KMS-11 (cell line): ENCODE measurements at regions not wholly inside any gene's neighbourhood (a gene's known extent, or its start where the extent isn't known, plus 50 kb on each side); places are given as distances from the start of the nearest gene placed in this dataset.

Experiments
- H2AFZ ChIP-seq: fragments of 200-600 bp; sonication (generic); 2 replicates; pipeline ENCODE4 v1.6.1; 2016; ENCODE audit warnings: antibody characterized with exemption, mixed run types, low read depth
- H3K27ac ChIP-seq: fragments of 200-600 bp; sonication (generic); 2 replicates; pipeline ENCODE4 v1.6.1; 2016; ENCODE audit warnings: mild to moderate bottlenecking, mixed run types
- H3K27me3 ChIP-seq: fragments of 200-600 bp; sonication (generic); 2 replicates; pipeline ENCODE4 v1.6.1; 2017; ENCODE audit warnings: mild to moderate bottlenecking, low read depth, mixed run types, moderate library complexity; ENCODE audit not compliant: insufficient read depth
- H3K36me3 ChIP-seq: fragments of 200-600 bp; sonication (generic); 2 replicates; pipeline ENCODE4 v1.6.1; 2017; ENCODE audit warnings: mild to moderate bottlenecking, mixed run types; ENCODE audit not compliant: insufficient read depth
- H3K4me1 ChIP-seq: fragments of 200-600 bp; sonication (generic); 2 replicates; pipeline ENCODE4 v1.6.1; 2016; ENCODE audit warnings: mild to moderate bottlenecking, low read depth, mixed run types; ENCODE audit not compliant: poor library complexity, severe bottlenecking
- H3K4me2 ChIP-seq: fragments of 200-600 bp; sonication (generic); 2 replicates; pipeline ENCODE4 v1.7.0; 2016; ENCODE audit warnings: mild to moderate bottlenecking, mixed run types
- H3K4me3 ChIP-seq: fragments of 200-600 bp; sonication (generic); IDR thresholded peaks from 2 replicates; pipeline ENCODE4 v1.6.1; 2017; ENCODE audit warnings: low read depth, low read length, mixed read lengths; ENCODE audit not compliant: insufficient read depth
- H3K79me2 ChIP-seq: fragments of 200-600 bp; sonication (generic); 2 replicates; pipeline ENCODE4 v1.6.1; 2016; ENCODE audit warnings: low read depth, mixed run types; ENCODE audit not compliant: insufficient read depth
- H3K9ac ChIP-seq: fragments of 200-600 bp; sonication (generic); 2 replicates; pipeline ENCODE4 v1.6.1; 2016; ENCODE audit warnings: mild to moderate bottlenecking, mixed run types
- H4K20me1 ChIP-seq: fragments of 200-600 bp; sonication (generic); 2 replicates; pipeline ENCODE4 v1.6.1; 2016; ENCODE audit warnings: mild to moderate bottlenecking, mixed run types; ENCODE audit not compliant: insufficient read depth
- CTCF ChIP-seq: fragments of 200-600 bp; sonication (generic); conservative IDR thresholded peaks from 2 replicates; pipeline ENCODE4 v1.6.1; 2017; ENCODE audit warnings: low read depth, mild to moderate bottlenecking, antibody characterized with exemption, low read length, moderate library complexity, mixed read lengths

GRCh38 chr1:221032637-221033280, 153.5 kb downstream of the HLX start:
- no peaks in the 10 kb centered on the region for H4K20me1 ChIP-seq
- no peak overlapping the region for H3K9ac ChIP-seq
- no peaks in the 10 kb centered on the region for H3K27me3 ChIP-seq
- no peak overlapping the region for H3K4me3 ChIP-seq
- H3K79me2 ChIP-seq = no peaks in the 10 kb centered on the region
- H3K27ac ChIP-seq = no peak overlapping the region
- TF ChIP-seq CTCF = no peak
- no peaks in the 10 kb centered on the region for H3K4me1 ChIP-seq
- no peak overlapping the region for H2AFZ ChIP-seq
- no peak overlapping the region for H3K4me2 ChIP-seq
- H3K36me3 ChIP-seq = no peaks in the 10 kb centered on the region

GRCh38 chr1:221035662-221036153, 156.5 kb downstream of the HLX start:
- Histone ChIP-seq H3K4me2 (no peak overlapping the region), H3K27ac (no peak overlapping the region), H3K4me3 (no peak overlapping the region), H3K9ac (no peak overlapping the region), H3K27me3 (no peaks in the 10 kb centered on the region), H3K79me2 (no peaks in the 10 kb centered on the region), H3K36me3 (no peaks in the 10 kb centered on the region), H2AFZ (no peak overlapping the region), H4K20me1 (no peaks in the 10 kb centered on the region), H3K4me1 (no peaks in the 10 kb centered on the region)
- no peak for TF ChIP-seq CTCF

- Histone ChIP-seq H3K79me2 (no peaks in the 10 kb centered on the region), H3K4me3 (no peak overlapping the region), H4K20me1 (no peaks in the 10 kb centered on the region), H3K27ac (no peak overlapping the region), H2AFZ (no peak overlapping the region), H3K9ac (no peak overlapping the region), H3K4me2 (no peak overlapping the region), H3K36me3 (no peaks in the 10 kb centered on the region), H3K4me1 (no peaks in the 10 kb centered on the region), H3K27me3 (no peaks in the 10 kb centered on the region)
- no peak for TF ChIP-seq CTCF
Observed at GRCh38 chr1:221039616-221040015, 160.4 kb downstream of the HLX start.

- Histone ChIP-seq H3K9ac (no peak overlapping the region), H3K27ac (no peak overlapping the region), H3K36me3 (no peaks in the 10 kb centered on the region), H3K4me1 (peaks cover 3% of the 10 kb centered on the region), H3K4me3 (no peak overlapping the region), H3K27me3 (no peaks in the 10 kb centered on the region), H3K79me2 (no peaks in the 10 kb centered on the region), H2AFZ (no peak overlapping the region), H3K4me2 (no peak overlapping the region), H4K20me1 (no peaks in the 10 kb centered on the region)
- no peak for TF ChIP-seq CTCF
Observed at GRCh38 chr1:221040101-221040500, 160.9 kb downstream of the HLX start.
